Lung (tissue), 11 donors: ENCODE measurements at regions not wholly inside any gene's neighbourhood (a gene's known extent, or its start where the extent isn't known, plus 50 kb on each side); places are given as distances from the start of the nearest gene placed in this dataset.
A peak's percentile ranks its signal among the peaks of the same experiment; 100 is the strongest.

Experiments
- ATAC-seq: fragments of 200-7000 bp; cut with Tn5 transposase; one replicate; pipeline ENCODE4 v1.9.1; 2020; ENCODE audit warnings: moderate number of reproducible peaks; ENCODE audit not compliant: insufficient read depth, low FRiP score
- DNase-seq, 3 donors: peaks; one replicate each; pipeline ENCODE4 v3.0.0-alpha.2; 2013 to 2017
- H3K27ac ChIP-seq, 2 donors: one replicate each; pipeline ENCODE4 v1.5.1; 2013; ENCODE audit warnings: mild to moderate bottlenecking in 2 of 2, moderate library complexity in 2 of 2, control low read depth in 1 of 2, inconsistent platforms in 1 of 2, low read depth in 1 of 2, low read length in 1 of 2
- H3K27me3 ChIP-seq, 3 donors: one replicate each; pipeline ENCODE4 v1.5.1; 2013; ENCODE audit warnings: low read length in 2 of 3; ENCODE audit not compliant: control insufficient read depth in 3 of 3, insufficient read depth in 3 of 3
- H3K36me3 ChIP-seq, 4 donors: one replicate each; pipeline ENCODE4 v1.5.1; 2013; ENCODE audit warnings: low read length in 4 of 4, mild to moderate bottlenecking in 1 of 4, moderate library complexity in 1 of 4; ENCODE audit not compliant: control insufficient read depth in 4 of 4, insufficient read depth in 4 of 4
- H3K4me1 ChIP-seq, 5 donors: one replicate each; pipeline ENCODE4 v1.5.1; 2013; ENCODE audit warnings: low read length in 5 of 5, mild to moderate bottlenecking in 2 of 5, moderate library complexity in 1 of 5; ENCODE audit not compliant: control insufficient read depth in 5 of 5, insufficient read depth in 5 of 5
- H3K4me3 ChIP-seq: one replicate; pipeline ENCODE4 v1.5.1; 2013; ENCODE audit warnings: mild to moderate bottlenecking, control low read depth, moderate library complexity
- H3K9ac ChIP-seq, 2 donors: one replicate each; pipeline ENCODE4 v1.5.1; 2013; ENCODE audit warnings: low read length in 2 of 2, control low read depth in 1 of 2; ENCODE audit not compliant: insufficient read depth in 1 of 2
- H3K9me3 ChIP-seq, 4 donors: one replicate each; pipeline ENCODE4 v1.5.1; 2013; ENCODE audit warnings: low read length in 3 of 4, mild to moderate bottlenecking in 1 of 4, moderate library complexity in 1 of 4; ENCODE audit not compliant: control insufficient read depth in 4 of 4, insufficient read depth in 3 of 4
- WGBS, 2 donors: extraction: QIAGEN DNeasy Blood & Tissue Kit; methylation state at CpG; one replicate each; pipeline ENCODE4 v1.1.7; 2013; 5-methylcytosine and 5-hydroxymethylcytosine counted together
- TF ChIP-seq, protein P1 (sequence below): IDR thresholded peaks from 2 replicates; pipeline ENCODE4 v1.5.1; 2012; ENCODE audit warnings: mild to moderate bottlenecking; ENCODE audit errors: control extremely low read depth, extremely low read depth
- donor health status: control.
- donor health status: control.
- donor health status: Bipolar disorder and iron deficiency.
- donor health status: healthy.
- donor health status: DM: yes; HTN: yes; CAD: no.

DNA sequence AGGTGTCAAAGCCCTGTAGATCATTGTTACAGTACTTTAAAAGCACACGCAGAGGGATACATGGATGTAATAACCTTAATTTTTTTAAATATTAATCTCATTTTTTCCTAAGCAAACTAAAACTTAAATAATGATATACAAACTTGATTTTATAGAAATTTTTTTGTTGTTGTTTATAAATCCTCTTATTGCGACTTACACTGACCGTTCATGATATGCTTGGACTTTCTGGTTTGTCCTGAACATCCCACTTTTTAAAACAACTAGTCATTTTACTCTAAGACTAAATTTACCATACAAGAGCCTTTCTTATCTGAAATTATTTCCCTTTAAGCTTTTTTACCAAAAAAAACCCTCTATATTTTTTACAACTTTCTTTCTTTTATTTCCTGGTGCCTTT, 2106.0 kb downstream of the PCDH7 start:
- Histone ChIP-seq H3K27me3 (no peaks in the 10 kb centered on the region), H3K9me3 (peaks cover 0 to 8% (median 4%) of the 10 kb centered on the region in 4 donors), H3K4me1 (no peaks in the 10 kb centered on the region), H3K27ac (no peak overlapping the region), H3K4me3 (no peak overlapping the region), H3K36me3 (no peaks in the 10 kb centered on the region), H3K9ac (no peak overlapping the region)
- DNase-seq (peak in 1 of 3 donors; percentile 11), ATAC-seq (no peak)
- TF ChIP-seq, protein P1, sequence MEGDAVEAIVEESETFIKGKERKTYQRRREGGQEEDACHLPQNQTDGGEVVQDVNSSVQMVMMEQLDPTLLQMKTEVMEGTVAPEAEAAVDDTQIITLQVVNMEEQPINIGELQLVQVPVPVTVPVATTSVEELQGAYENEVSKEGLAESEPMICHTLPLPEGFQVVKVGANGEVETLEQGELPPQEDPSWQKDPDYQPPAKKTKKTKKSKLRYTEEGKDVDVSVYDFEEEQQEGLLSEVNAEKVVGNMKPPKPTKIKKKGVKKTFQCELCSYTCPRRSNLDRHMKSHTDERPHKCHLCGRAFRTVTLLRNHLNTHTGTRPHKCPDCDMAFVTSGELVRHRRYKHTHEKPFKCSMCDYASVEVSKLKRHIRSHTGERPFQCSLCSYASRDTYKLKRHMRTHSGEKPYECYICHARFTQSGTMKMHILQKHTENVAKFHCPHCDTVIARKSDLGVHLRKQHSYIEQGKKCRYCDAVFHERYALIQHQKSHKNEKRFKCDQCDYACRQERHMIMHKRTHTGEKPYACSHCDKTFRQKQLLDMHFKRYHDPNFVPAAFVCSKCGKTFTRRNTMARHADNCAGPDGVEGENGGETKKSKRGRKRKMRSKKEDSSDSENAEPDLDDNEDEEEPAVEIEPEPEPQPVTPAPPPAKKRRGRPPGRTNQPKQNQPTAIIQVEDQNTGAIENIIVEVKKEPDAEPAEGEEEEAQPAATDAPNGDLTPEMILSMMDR, result no peak
- WGBS, 2 donors, result 94 to 96% methylated on average over 3 of the region's 3 CpGs

DNA sequence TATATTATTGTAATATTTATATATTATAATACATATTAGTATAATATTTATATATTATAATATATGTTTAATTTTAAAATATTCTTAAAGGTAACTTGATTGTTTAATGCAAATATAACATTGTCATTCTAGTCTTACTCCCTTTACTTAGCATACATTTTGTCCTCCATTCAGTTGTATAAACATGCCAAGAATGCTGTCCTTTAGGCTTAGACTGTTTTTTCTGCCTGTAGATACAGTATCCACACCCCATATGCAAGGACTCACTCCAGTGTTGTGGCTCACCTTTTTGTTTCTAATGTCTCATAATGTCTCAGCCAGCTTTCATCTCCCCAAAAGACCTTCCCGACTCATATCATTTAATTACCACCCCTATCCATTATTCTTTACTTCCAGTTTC, 2110.0 kb downstream of the PCDH7 start:
- no peaks in the 10 kb centered on the region for H3K4me1 ChIP-seq
- WGBS, 2 donors, result 89 to 92% methylated on average over 1 of the region's 1 CpG
- DNase-seq, result no peak
- H3K27me3 ChIP-seq, result no peaks in the 10 kb centered on the region
- no peak for ATAC-seq
- peaks cover 0 to 5% (median 4%) of the 10 kb centered on the region in 4 donors for H3K9me3 ChIP-seq
- no peak overlapping the region for H3K4me3 ChIP-seq
- H3K36me3 ChIP-seq, result no peaks in the 10 kb centered on the region
- H3K9ac ChIP-seq, result no peak overlapping the region
- TF ChIP-seq, protein P1, result no peak
- H3K27ac ChIP-seq, result no peak overlapping the region

DNA sequence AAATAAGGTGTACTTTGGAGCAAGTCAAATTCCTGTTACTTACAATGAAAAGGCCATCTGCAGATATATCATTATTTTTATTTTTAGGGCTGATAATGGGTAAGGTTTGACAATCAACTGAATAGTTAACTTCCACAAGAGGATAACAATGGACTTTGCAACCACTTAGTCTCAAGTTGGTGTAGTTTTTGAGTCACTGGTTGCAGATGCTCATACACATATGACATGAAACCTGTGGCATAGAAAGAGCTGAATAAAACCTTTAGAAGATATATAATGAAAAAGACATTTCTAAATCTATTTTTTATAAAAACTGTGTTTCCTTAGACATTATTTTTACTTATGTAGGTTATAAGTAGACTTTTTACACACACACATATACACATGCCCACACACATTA, 2110.9 kb downstream of the PCDH7 start:
- no peaks in the 10 kb centered on the region for H3K4me1 ChIP-seq
- H3K9me3 ChIP-seq, result peaks cover 0 to 5% (median 2%) of the 10 kb centered on the region in 4 donors
- H3K4me3 ChIP-seq, result no peak overlapping the region
- ATAC-seq (no peak), DNase-seq (no peak)
- TF ChIP-seq, protein P1, result no peak
- H3K27me3 ChIP-seq, result no peaks in the 10 kb centered on the region
- H3K9ac ChIP-seq, result no peak overlapping the region
- no peaks in the 10 kb centered on the region for H3K36me3 ChIP-seq
- H3K27ac ChIP-seq, result no peak overlapping the region

DNA sequence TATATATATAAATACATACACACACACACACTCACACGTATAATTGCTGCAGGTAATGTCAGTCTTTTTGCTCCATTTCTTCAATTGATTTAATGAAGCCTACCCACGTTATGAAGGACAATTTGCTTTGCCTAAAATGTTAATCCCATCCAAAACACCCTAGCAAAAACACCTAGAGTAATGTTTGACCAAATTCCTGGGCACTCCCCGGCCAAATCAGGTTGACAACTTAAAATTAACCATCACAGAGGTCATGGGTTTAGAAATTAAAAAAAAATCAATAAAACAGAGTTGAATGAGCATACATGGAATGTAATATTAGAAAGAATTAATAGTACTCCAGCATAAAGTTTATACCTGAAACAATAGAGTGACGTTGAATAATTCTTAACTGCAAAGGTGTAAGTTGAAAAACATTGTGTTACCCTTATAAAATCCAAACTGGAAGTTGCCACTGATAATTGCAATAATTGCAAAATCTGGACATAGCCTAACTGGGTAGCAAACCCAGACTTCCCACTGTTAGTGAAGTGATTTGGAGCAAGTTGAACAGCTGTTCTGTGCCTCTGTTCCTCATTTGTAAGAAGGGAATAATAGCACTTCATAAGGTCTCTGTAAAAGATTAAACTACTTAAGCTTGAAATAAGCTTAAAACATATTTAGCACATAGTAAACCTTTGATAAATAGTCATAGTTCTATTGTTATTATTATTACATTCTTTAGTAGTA, 2120.5 kb downstream of the PCDH7 start:
- no peak overlapping the region for H3K27ac ChIP-seq
- TF ChIP-seq, protein P1, result no peak
- 83 to 85% methylated on average over 4 of the region's 4 CpGs for WGBS, 2 donors

More for the DNA sequence above, 2120.5 kb downstream of the PCDH7 start:
- DNase-seq (peak in 2 of 3 donors; percentile 23 to 24), ATAC-seq (no peak)
- Histone ChIP-seq H3K9ac (no peak overlapping the region), H3K4me1 (no peaks in the 10 kb centered on the region), H3K36me3 (no peaks in the 10 kb centered on the region), H3K4me3 (no peak overlapping the region), H3K27me3 (no peaks in the 10 kb centered on the region), H3K9me3 (no peaks in the 10 kb centered on the region)
